HK-2 (cell line): ENCODE measurements at regions not wholly inside any gene's neighbourhood (a gene's known extent, or its start where the extent isn't known, plus 50 kb on each side); places are given as distances from the start of the nearest gene placed in this dataset.
A peak's percentile ranks its signal among the peaks of the same experiment; 100 is the strongest.

Experiments used
- DNase-seq: peaks from one replicate; pipeline ENCODE4 v3.0.0-alpha.2; 2018; ENCODE audit not compliant: unreplicated experiment

GRCh38 chrX:10288373-10288975, 131.7 kb downstream of the CLCN4 start:
- DNase-seq, result no peak

DNA sequence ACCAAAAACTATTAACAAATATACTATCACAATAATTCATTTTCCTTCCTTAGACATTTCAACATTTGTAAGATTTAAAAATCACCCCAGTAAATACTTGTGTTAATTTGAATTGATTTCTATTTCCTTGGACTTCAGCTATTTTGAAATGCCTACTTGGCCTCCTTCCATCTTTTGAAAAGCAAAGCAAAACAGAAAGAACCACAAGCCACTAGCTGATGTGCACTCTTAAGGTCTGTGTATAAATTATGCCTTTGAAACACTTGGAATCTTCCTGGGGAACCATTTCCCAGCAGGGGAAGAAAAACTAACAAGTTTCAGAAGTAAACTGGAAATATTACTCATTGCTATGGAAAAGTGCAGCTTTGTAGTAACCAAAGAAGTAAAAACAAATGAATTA, 139.8 kb downstream of the CLCN4 start:
- DNase-seq, result no peak

DNA sequence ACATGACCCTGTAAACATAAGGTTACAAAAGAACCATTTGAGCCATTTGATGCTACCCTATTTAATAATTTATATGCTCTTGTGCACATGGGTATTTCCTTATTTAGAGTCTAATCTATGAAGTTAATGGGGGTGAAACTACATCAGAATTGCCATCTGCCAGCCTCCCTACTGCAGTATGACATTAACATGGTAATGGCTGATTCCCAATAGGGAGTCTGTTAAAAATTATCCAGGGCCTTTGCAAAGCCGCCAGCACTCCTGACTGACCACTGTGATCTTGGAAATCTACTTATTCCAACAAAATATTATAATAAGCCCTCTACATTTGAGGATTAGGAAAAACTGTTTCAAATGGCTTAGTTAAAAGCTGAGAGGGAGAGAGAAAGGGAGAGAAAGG, 153.7 kb downstream of the CLCN4 start:
- no peak for DNase-seq

DNA sequence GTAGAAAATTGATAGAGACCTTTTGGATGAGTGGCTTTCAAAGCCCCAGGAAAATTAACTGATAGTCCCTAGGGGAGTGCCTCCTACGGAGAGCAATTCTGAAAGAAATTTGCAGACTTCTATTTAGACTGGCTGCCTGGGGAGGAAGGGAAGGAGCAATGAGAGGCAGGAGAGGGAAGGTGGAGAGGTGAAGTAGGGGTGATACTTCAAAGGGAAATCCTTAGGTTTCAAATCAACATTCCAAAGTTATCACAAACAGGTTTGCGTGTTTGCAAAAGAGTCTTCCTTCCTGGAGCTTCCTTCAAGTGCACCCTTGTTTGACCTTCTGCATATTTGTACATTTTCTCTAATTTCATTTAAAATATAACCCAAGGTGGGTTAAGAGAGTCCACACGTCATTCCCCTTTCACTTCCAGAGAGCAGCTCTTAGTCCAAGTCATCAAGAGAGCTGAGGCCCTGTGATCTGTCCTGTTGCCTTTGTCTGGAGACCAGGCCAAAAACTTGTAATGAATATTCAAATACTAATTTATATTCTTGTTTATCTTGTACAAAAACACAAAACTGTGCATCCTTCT, 157.8 kb downstream of the CLCN4 start:
- no peak for DNase-seq

DNA sequence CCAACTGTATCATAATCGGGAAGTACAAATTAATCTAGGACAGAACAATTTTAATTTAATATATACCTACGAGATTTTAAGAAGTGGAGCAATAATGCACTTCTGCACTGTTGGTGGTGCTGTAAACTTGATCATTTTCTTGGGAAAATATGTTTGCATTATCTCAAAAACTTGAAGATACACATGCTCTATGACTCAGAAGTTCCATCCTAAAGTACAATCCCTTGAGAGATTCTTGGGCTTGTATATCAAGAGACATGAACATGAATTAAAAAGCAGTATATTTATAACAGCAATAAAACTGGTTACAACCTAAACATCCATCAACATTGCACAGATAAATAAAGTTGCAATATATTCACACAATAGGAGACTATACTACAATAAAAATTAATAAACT, 168.8 kb downstream of the CLCN4 start:
- no peak for DNase-seq

GRCh38 chrX:10326578-10326977, 169.8 kb downstream of the CLCN4 start:
- no peak for DNase-seq

- DNase-seq, result peak; percentile 6
Observed at GRCh38 chrX:10327651-10328050, 170.9 kb downstream of the CLCN4 start.

DNA sequence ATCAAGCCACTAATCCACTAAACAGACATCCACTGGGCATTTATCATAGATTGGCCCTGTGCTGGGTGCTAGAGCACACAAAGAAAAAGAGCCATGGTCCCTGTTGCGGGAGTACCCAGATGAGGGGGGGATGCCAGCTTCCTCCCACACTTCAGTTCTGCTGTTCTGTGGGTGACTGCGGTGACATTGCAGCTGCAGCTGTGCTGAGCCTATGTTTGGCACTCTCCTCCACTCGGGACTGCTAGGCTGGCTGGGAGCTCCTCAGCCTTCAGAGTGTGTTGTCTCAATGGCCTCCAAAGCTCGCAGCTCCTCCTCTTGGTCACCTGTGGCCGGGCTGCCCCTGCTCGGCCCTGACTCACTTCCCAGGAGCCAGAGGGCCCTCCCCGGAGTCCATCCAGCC, 173.2 kb downstream of the CLCN4 start:
- DNase-seq, result no peak

DNA sequence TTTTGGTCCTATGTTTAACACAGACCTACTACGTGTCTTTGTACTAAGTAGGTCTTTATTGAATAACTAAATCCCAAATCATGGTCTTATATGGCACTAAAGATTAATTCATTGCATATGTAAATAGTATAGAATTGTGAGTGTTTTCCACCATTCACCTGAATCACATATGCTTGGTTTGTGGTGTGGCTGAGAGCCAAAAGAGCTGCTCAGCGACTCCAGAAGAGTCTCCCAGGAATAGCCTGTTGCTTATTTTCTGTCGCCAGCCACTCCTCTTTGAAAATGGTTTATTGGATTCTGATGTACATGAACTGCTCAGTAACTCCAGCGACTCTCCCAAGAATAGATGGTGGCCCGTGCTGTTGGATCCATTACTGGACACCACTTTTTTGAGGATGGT, 184.5 kb downstream of the CLCN4 start:
- DNase-seq, result no peak

GRCh38 chrX:10350221-10350620, 193.4 kb downstream of the CLCN4 start:
- DNase-seq, result no peak

DNA sequence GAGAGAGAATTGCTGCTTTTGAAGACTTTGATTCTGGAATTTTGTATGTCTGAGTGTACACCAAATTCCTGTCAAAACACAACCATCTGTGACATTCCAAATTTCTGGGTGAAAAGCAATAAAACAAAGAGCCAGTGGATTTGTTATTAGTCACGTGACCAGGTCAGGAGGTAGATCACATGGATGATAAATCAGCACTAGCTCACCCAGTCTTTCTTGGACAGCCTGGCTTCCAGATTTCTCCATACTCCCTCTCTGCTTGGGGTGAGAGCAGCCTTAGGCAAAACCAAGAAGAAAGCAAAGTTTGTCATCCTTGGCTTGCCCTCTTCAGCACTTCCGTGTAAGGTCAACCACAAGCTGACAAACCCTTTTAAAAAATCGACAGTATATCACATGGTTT, 194.2 kb downstream of the CLCN4 start:
- DNase-seq, result no peak

- DNase-seq, result no peak
Observed at GRCh38 chrX:10352536-10352935, 195.8 kb downstream of the CLCN4 start.

DNA sequence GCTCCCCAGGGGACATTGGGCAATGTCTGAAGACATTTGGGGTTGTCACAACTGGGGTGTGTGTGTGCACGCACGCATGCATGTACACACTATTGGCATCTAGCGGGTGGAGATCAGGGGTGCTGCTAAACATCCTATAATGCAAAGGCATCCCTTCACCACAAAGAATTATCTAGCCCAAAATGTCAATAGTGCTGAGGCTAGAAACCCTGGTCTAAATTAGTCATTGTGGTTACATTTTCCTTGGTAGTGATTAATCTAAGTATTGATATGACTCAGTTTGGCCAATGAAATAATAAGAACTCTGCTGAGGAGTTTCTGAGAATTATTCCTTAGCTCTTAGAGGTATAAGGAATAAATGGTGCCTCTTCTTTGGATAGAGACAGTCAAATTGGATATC, 200.2 kb downstream of the CLCN4 start:
- DNase-seq, result no peak

DNA sequence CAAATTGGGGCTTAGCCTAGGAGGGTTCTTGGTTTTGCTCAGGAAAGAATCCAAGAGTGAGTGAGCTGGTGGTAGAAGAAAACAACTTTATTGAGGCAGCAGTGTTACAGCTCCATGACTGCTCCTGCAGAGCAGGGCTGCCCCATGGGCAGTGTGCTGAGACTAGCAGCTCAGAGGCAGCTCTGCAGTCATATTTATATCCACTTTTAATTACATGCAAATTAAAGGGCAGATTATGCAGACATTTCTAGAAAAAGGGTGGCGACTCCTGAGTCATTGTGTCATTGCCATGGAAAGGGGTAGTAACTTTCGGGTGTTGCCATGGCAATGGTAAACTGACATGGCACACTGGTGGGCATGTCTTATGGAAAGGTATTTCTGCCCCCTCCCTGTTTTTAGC, 202.2 kb downstream of the CLCN4 start:
- DNase-seq, result no peak

GRCh38 chrX:10360116-10360515, 203.3 kb downstream of the CLCN4 start:
- DNase-seq, result no peak

DNA sequence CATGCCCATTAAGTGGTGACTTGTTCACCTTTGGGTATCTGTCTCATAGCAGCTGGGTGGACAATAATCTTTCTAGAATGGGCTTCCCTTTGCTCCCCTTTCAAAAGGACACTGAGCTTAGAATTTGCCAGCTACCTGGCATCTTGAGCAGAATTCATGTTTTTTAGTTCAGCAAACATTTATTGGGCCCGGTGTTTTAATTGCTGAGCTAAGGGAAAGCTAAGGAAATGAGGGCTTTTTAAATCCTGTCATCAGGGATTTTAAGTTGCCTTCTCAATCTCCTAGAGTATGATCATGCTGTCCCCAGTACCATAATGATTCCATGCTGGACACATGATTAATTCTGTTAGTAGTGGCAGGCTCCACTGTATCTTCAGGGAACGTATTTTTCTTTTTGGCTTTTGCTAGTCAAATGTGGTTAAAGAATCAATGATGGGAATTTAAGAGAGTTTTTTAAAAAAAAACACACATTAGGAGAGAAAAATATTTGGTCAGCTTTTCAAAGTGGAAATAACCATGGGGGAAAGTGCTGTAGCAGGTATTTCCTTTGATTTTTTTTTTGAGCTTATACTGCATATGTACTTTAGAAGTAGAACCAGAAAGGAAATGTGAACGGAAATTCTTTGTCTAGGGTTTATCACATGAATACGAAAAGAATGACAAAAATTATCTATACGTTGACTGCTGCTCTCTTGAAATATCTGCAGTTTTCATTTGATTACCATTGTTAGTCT, 208.9 kb downstream of the CLCN4 start:
- DNase-seq, result no peak

- no peak for DNase-seq
Observed at GRCh38 chrX:10367406-10367805, 210.6 kb downstream of the CLCN4 start.

- DNase-seq, result no peak
Observed at GRCh38 chrX:10370976-10371375, 214.2 kb downstream of the CLCN4 start.

DNA sequence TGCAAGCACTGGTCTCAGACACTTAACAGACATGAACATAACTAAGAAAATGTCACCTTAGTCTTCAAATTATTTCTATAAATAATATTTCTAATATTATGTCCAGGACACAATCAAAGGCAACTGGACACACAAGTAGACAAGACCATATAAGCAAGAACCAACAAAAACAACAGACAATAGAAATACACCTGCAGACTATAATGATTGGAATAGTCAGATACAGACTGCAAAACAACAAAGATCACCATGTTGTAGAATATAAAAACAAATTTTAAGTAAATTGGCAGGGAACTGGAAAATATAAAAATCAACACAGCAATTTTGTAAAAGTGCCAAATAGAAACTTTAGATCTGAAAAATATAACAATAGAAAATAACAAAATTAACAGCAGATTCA, 220.7 kb downstream of the CLCN4 start:
- DNase-seq, result no peak

DNA sequence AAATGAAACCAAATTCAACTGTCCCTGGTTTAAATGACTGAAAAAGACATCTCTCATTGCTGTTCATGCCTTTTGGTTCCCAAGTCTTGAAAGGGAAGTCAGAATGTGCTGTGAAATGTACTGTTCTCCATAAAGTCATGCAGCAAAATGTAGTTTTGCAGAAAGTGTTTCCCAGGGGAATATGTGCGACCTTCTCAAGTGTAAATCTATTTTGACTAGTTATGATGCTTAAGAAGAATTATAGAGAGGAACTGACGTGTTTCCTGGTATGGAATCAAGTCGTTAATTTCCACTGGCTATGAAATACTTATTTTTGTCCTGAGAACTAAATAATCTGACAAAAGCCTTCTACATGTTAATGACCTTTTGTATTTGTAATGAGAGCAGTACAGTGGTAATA, 223.1 kb downstream of the CLCN4 start:
- no peak for DNase-seq

- no peak for DNase-seq
Observed at GRCh38 chrX:10380300-10380699, 223.5 kb downstream of the CLCN4 start.

GRCh38 chrX:10381193-10381592, 224.4 kb downstream of the CLCN4 start:
- DNase-seq, result no peak

- no peak for DNase-seq
Observed at GRCh38 chrX:10387011-10387410, 230.2 kb downstream of the CLCN4 start.

DNA sequence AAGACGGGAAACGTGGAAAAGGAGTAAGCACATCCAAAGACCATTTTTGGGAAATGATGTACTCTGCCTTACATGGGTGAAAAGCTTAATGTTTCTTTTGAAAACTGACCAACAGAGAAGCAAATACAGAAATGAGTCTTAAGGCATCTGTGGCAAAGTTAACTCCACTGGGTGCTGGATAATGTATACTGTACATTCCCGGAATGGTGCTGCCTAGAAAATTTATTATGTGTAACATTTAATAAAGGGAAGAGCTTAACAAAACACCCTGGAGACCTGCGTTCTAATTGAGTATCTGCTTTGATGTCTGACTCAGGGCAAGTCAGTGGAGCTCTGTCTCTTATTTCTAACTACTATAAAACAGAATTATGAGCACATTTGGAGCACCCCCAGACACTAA, 230.2 kb downstream of the MID1 start:
- DNase-seq, result no peak
